GM12865 (cell line): ENCODE measurements at regions not wholly inside any gene's neighbourhood (a gene's known extent, or its start where the extent isn't known, plus 50 kb on each side); places are given as distances from the start of the nearest gene placed in this dataset.

ENCODE experiments used
- DNase-seq: peaks from one replicate; pipeline ENCODE4 v3.0.0; 2010; ENCODE audit warnings: low read depth
- H3K4me3 ChIP-seq: 2 replicates; pipeline ENCODE4 v1.5.1; 2011; ENCODE audit warnings: mild to moderate bottlenecking, low read depth, low read length, control low read depth
- TF ChIP-seq, protein P1 (sequence below): IDR thresholded peaks from 2 replicates; pipeline ENCODE4 v1.5.1; 2011; ENCODE audit warnings: low read length, control low read depth, low read depth, inconsistent platforms; ENCODE audit not compliant: insufficient read depth; ENCODE audit errors: missing control alignments

DNA sequence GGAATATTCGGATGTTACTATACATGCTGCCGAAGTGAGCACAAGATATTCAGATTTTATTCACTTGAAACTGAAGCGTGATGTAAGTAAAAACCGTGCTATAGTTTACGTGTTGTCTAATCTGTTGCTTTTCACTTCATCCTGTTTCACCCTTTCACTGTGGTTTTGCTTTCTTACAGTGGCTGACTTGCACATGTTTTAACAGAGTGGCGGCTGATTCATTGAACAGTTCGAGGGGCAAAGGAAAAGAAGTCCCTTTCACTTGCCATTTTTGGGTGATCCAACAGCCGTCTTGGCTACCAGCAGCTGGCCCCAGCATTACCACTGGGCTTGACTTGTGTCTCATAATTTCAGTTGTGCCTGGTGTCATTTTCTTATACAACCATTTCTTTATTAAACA is 134.0 kb downstream of the IRX1 start:
- no peak overlapping the region for H3K4me3 ChIP-seq
- TF ChIP-seq, protein P1, sequence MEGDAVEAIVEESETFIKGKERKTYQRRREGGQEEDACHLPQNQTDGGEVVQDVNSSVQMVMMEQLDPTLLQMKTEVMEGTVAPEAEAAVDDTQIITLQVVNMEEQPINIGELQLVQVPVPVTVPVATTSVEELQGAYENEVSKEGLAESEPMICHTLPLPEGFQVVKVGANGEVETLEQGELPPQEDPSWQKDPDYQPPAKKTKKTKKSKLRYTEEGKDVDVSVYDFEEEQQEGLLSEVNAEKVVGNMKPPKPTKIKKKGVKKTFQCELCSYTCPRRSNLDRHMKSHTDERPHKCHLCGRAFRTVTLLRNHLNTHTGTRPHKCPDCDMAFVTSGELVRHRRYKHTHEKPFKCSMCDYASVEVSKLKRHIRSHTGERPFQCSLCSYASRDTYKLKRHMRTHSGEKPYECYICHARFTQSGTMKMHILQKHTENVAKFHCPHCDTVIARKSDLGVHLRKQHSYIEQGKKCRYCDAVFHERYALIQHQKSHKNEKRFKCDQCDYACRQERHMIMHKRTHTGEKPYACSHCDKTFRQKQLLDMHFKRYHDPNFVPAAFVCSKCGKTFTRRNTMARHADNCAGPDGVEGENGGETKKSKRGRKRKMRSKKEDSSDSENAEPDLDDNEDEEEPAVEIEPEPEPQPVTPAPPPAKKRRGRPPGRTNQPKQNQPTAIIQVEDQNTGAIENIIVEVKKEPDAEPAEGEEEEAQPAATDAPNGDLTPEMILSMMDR: no peak
- DNase-seq: no peak

DNA sequence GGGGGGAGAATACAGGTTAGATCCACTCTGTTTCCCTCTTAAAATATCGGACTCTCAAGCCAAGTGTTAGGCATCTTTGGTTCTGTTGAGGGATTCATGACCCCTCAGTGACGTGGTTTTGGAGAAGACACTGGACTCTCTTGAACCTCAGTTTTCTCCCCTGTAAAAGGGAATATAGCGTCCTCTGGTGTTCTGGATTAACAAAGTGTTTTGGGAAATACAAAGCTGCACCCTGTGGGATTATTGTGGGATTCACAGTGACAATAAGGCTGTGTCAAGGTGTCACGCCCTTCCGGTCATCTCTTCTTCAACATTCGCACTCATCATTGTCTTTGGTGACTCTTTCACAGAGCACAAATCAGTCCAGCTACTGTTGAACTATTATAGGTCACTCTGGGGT is 139.0 kb downstream of the IRX1 start:
- no peak overlapping the region for H3K4me3 ChIP-seq
- TF ChIP-seq, protein P1: no peak
- DNase-seq: no peak

DNA sequence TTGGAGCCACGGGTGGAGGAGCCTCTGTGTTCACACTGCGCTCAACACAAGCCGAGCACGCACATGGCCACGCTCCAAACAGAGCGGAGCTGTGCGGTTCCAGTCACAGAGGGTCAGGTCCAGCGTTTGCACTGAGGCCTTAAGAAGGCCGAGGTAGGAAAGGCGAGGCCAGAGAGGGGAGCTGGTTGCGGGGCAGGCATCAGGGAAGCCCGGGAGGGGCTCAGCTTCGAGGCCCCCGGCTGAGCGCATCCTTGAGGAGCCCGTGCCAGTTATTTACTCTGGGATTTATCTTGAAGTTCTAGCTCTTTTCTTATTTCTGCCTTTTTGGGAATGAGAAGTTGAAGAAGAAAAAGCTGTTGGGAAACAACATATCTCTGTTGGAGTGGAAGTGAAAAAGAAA is 140.8 kb downstream of the IRX1 start:
- TF ChIP-seq, protein P1: no peak
- no peak for DNase-seq
- no peak overlapping the region for H3K4me3 ChIP-seq

DNA sequence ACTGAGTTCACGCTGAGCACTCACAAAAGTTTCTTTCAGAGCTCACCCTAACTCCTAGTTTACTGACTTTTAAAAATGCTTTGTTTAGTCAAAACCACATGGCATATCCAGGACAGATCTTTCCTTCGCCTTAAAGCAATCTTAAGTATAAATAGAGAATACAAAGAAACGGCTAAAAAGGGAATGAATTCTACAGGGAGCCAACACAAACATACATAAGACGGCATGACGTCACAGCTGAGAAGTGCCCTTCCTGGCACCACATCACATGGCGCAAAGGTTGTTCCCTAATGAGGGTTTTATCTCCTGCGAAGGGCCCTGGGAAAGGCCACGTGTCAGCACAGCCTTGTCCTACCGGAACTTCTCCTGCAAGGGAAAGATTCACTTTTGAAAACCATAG is 141.3 kb downstream of the IRX1 start:
- TF ChIP-seq, protein P1: no peak
- no peak overlapping the region for H3K4me3 ChIP-seq
- DNase-seq: no peak

DNA sequence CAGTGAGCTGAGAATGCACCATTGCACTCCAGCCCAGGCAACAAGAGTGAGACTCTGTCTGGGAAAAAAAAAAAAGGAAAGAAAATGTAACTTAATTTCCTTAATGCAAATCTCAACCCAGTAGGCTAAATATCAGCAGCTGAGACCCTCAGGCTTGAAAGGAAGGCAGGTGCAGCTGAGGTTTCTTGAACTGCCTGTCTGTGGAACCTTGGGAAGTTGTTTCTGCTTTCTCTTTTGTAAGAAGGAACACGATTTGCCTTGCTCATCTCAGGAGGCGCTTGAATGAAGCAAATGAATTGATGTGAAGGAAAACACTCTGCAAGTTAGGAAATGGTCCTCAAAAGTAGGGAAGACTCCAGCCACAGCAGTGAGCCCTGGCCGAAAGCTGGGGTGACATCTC is 143.3 kb downstream of the IRX1 start:
- no peak overlapping the region for H3K4me3 ChIP-seq
- no peak for DNase-seq
- TF ChIP-seq, protein P1: no peak

DNA sequence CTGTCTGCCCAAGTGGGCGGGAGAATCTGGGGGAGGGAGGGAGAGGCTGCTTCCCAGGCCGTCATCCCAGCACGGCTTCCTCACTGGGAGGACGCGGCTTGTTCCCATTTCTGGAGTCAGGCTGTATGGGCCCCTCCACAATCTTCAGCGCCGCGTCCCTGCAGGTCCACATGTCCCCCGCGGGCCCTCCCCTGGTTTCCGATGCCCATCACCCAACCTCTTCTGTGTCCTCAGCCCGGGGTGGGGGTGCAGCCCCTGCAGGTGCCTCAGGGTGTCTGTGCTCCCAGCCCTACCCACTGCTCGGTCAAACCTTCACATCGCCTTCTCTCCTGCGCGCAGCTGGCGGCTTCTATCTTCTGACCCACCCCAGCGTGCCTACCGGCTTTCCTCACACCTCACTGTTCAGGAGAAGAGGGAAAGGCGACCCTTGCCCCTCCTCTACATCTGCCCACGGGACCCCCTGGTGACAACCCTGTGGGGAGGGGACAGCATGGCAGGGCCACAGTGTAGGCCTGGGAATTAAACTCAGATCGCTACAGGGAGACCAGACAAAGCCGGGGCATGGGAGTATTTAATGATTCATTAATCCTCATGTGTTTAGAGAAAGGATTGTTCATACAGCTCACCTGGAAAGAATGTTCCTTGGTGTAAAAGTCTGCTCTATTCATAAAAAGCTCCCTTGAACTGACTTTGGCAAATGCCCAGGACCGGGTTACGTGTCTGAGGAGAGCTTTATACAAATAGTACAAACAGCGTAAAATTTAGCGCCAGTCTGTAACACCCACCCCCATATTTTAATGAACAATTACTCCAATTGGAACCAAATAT is 145.1 kb downstream of the IRX1 start:
- no peak overlapping the region for H3K4me3 ChIP-seq
- TF ChIP-seq, protein P1: no peak
- no peak for DNase-seq

DNA sequence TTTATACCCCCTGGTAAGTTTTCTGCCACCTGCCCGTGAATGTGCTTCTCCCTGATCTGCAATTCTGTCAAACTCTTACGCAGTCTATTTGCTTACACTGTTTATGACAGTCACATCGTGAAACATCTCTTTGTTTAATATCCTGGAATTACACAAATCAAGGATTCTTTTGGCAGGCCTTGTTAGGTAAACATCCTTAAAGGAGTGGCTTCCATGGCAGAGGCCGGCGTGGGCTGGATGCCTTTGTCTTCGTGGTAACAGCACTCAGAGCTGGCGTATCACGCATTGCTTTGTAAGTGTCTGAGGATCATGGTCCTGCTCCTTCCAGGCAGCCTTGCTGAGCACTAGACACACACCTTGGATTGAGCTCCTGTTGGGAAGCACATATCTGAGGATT is 145.7 kb downstream of the IRX1 start:
- TF ChIP-seq, protein P1: no peak
- H3K4me3 ChIP-seq: no peak overlapping the region
- no peak for DNase-seq
